ENCODE measurements at regions not wholly inside any gene's neighbourhood (a gene's known extent, or its start where the extent isn't known, plus 50 kb on each side); places are given as distances from the start of the nearest gene placed in this dataset.

- no peaks in the 10 kb centered on the region for H3K4me1 ChIP-seq (ENCODE audit: control insufficient read depth in 1 of 2, insufficient read depth in 2 of 2, low read length in 2 of 2)
- no peak overlapping the region for H3K27ac ChIP-seq (ENCODE audit: low read depth in 1 of 2, low read length in 2 of 2)
- intact Hi-C loops (cut with micrococcal nuclease) = no loop called here
- no peak overlapping the region for H2AFZ ChIP-seq (ENCODE audit: insufficient read depth, low read depth, low read length, poor library complexity, severe bottlenecking)
- no peaks in the 10 kb centered on the region for H3K9me3 ChIP-seq (replicated peaks in 1 of 2; ENCODE audit: control insufficient read depth in 1 of 2, insufficient read depth in 1 of 2, low read length in 2 of 2)
- no peaks in the 10 kb centered on the region for H3K36me3 ChIP-seq (replicated peaks in 1 of 2; ENCODE audit: control insufficient read depth in 1 of 2, insufficient read depth in 2 of 2, low read length in 2 of 2)
- H3K4me2 ChIP-seq (replicated peaks; ENCODE audit: extremely low read depth, low read length, poor library complexity, severe bottlenecking) = no peak overlapping the region
- H3K4me1 Mint-ChIP-seq = no peaks in the 10 kb centered on the region
- no peak overlapping the region for H3K9ac ChIP-seq (ENCODE audit: insufficient read depth, low read length, poor library complexity, severe bottlenecking)
- H3K4me3 ChIP-seq (replicated peaks in 1 of 3; ENCODE audit: low read depth in 2 of 3, low read length in 3 of 3) = no peak overlapping the region
- no peak overlapping the region for H3K27ac Mint-ChIP-seq
- no CpG with 5 or more reads among the region's 4 CpGs for WGBS (ENCODE audit: insufficient coverage)
- H3K27me3 Mint-ChIP-seq (ENCODE audit: low read depth in 3 of 3) = peaks cover 0 to 3% (median 0%) of the 10 kb centered on the region in 3 donors
- H3K36me3 Mint-ChIP-seq = no peaks in the 10 kb centered on the region
- H3K4me3 Mint-ChIP-seq = no peak overlapping the region
- no peaks in the 10 kb centered on the region for H3K79me2 ChIP-seq (ENCODE audit: insufficient read depth, low read length)
- no peaks in the 10 kb centered on the region for H3K27me3 ChIP-seq (ENCODE audit: control insufficient read depth in 2 of 2, insufficient read depth in 2 of 2, low read length in 2 of 2)
- H3K9me3 Mint-ChIP-seq = peaks cover 0 to 3% (median 2%) of the 10 kb centered on the region in 7 donors
- TF ChIP-seq CTCF (IDR thresholded peaks at IDR 0.05) = no peak
- H4K20me1 ChIP-seq (ENCODE audit: insufficient read depth, low read length) = no peaks in the 10 kb centered on the region
- DNase-seq = no peak
These were observed 182.2 kb upstream of the MDGA2 start for GRCh38 chr14:47857646-47858045.

- no peaks in the 10 kb centered on the region for H3K9me3 ChIP-seq (replicated peaks in 1 of 2; ENCODE audit: control insufficient read depth in 1 of 2, insufficient read depth in 1 of 2, low read length in 2 of 2)
- H3K27ac Mint-ChIP-seq = no peak overlapping the region
- no peaks in the 10 kb centered on the region for H3K27me3 ChIP-seq (ENCODE audit: control insufficient read depth in 2 of 2, insufficient read depth in 2 of 2, low read length in 2 of 2)
- no CpG with 5 or more reads among the region's 1 CpG for WGBS (ENCODE audit: insufficient coverage)
- H3K27me3 Mint-ChIP-seq (ENCODE audit: low read depth in 3 of 3) = no peaks in the 10 kb centered on the region
- no peak overlapping the region for H3K4me3 Mint-ChIP-seq
- no peak overlapping the region for H3K4me3 ChIP-seq (replicated peaks in 1 of 3; ENCODE audit: low read depth in 2 of 3, low read length in 3 of 3)
- H3K4me1 ChIP-seq (ENCODE audit: control insufficient read depth in 1 of 2, insufficient read depth in 2 of 2, low read length in 2 of 2) = no peaks in the 10 kb centered on the region
- H4K20me1 ChIP-seq (ENCODE audit: insufficient read depth, low read length) = no peaks in the 10 kb centered on the region
- no peak for DNase-seq
- no peak for TF ChIP-seq CTCF (IDR thresholded peaks at IDR 0.05)
- intact Hi-C loops (cut with micrococcal nuclease) = no loop called here
- H3K27ac ChIP-seq (ENCODE audit: low read depth in 1 of 2, low read length in 2 of 2) = no peak overlapping the region
- no peak overlapping the region for H3K4me2 ChIP-seq (replicated peaks; ENCODE audit: extremely low read depth, low read length, poor library complexity, severe bottlenecking)
- H3K36me3 ChIP-seq (replicated peaks in 1 of 2; ENCODE audit: control insufficient read depth in 1 of 2, insufficient read depth in 2 of 2, low read length in 2 of 2) = no peaks in the 10 kb centered on the region
- H3K9ac ChIP-seq (ENCODE audit: insufficient read depth, low read length, poor library complexity, severe bottlenecking) = no peak overlapping the region
- H3K79me2 ChIP-seq (ENCODE audit: insufficient read depth, low read length) = no peaks in the 10 kb centered on the region
- H3K36me3 Mint-ChIP-seq = no peaks in the 10 kb centered on the region
- H3K4me1 Mint-ChIP-seq = no peaks in the 10 kb centered on the region
- no peak overlapping the region for H2AFZ ChIP-seq (ENCODE audit: insufficient read depth, low read depth, low read length, poor library complexity, severe bottlenecking)
- peaks cover 0 to 4% (median 2%) of the 10 kb centered on the region in 7 donors for H3K9me3 Mint-ChIP-seq
These were observed 176.9 kb upstream of the MDGA2 start for GRCh38 chr14:47852278-47852677.
